NCI-H2227 treated with DMSO at 0.1 percent for 48 hours (cell line): ENCODE measurements at regions not wholly inside any gene's neighbourhood (a gene's known extent, or its start where the extent isn't known, plus 50 kb on each side); places are given as distances from the start of the nearest gene placed in this dataset.

ENCODE experiments used
- DNase-seq: peaks from one replicate; lab custom pipeline; 2025; lab: John Stamatoyannopoulos, UW

GRCh38 chr3:30331519-30331918 is 274.9 kb upstream of the TGFBR2 start:
- DNase-seq, result no peak

GRCh38 chr3:30332196-30333021 is 274.0 kb upstream of the TGFBR2 start:
- no peak for DNase-seq

- DNase-seq, result no peak
Measured at GRCh38 chr3:30333143-30333542, 273.3 kb upstream of the TGFBR2 start.

- DNase-seq, result no peak
Measured at GRCh38 chr3:30333903-30334302, 272.5 kb upstream of the TGFBR2 start.

GRCh38 chr3:30340500-30340899 is 265.9 kb upstream of the TGFBR2 start:
- DNase-seq, result no peak

GRCh38 chr3:30341079-30341478 is 265.3 kb upstream of the TGFBR2 start:
- DNase-seq, result no peak

- no peak for DNase-seq
Measured at GRCh38 chr3:30341851-30342250, 264.6 kb upstream of the TGFBR2 start.

GRCh38 chr3:30342318-30343060 is 263.9 kb upstream of the TGFBR2 start:
- no peak for DNase-seq

GRCh38 chr3:30343067-30343831 is 263.2 kb upstream of the TGFBR2 start:
- no peak for DNase-seq

- DNase-seq, result no peak
Measured at GRCh38 chr3:30343861-30344260, 262.5 kb upstream of the TGFBR2 start.

- DNase-seq, result no peak
Measured at GRCh38 chr3:30344288-30344687, 262.1 kb upstream of the TGFBR2 start.

- no peak for DNase-seq
Measured at GRCh38 chr3:30346933-30347320, 259.5 kb upstream of the TGFBR2 start.

- no peak for DNase-seq
Measured at GRCh38 chr3:30347679-30348216, 258.7 kb upstream of the TGFBR2 start.

GRCh38 chr3:30349507-30349906 is 256.9 kb upstream of the TGFBR2 start:
- no peak for DNase-seq

- no peak for DNase-seq
Measured at GRCh38 chr3:30350011-30350410, 256.4 kb upstream of the TGFBR2 start.

- no peak for DNase-seq
Measured at GRCh38 chr3:30350901-30351300, 255.5 kb upstream of the TGFBR2 start.

- no peak for DNase-seq
Measured at GRCh38 chr3:30352410-30353318, 253.7 kb upstream of the TGFBR2 start.

- DNase-seq, result no peak
Measured at GRCh38 chr3:30353711-30354467, 252.5 kb upstream of the TGFBR2 start.

GRCh38 chr3:30354513-30354912 is 251.9 kb upstream of the TGFBR2 start:
- no peak for DNase-seq

- peak; percentile 60 for DNase-seq
Measured at GRCh38 chr3:30354972-30355371, 251.4 kb upstream of the TGFBR2 start.

GRCh38 chr3:30355622-30356021 is 250.8 kb upstream of the TGFBR2 start:
- no peak for DNase-seq
